Loucy (cell line): ENCODE measurements at regions not wholly inside any gene's neighbourhood (a gene's known extent, or its start where the extent isn't known, plus 50 kb on each side); places are given as distances from the start of the nearest gene placed in this dataset.

Source experiments
- H2AFZ ChIP-seq: fragments of 200-600 bp; sonication (generic); 2 replicates; pipeline ENCODE4 v1.6.0; 2016; ENCODE audit warnings: antibody characterized with exemption, mild to moderate bottlenecking, low read length, moderate library complexity
- H3F3A ChIP-seq: fragments of 200-600 bp; 2 replicates; pipeline ENCODE4 v1.6.0; 2016; ENCODE audit warnings: antibody characterized with exemption, low read depth, mild to moderate bottlenecking
- H3K27me3 ChIP-seq: fragments of 200-600 bp; sonication (generic); 2 replicates; pipeline ENCODE4 v1.6.1; 2014; ENCODE audit warnings: low read length, mild to moderate bottlenecking; ENCODE audit not compliant: insufficient read depth, poor library complexity, severe bottlenecking
- H3K36me3 ChIP-seq: fragments of 200-600 bp; sonication (generic); 2 replicates; pipeline ENCODE4 v1.6.1; 2016; ENCODE audit warnings: low read length; ENCODE audit not compliant: insufficient read depth
- H3K4me1 ChIP-seq: fragments of 200-600 bp; sonication (generic); 2 replicates; pipeline ENCODE4 v1.5.1; 2014; ENCODE audit warnings: low read length, mild to moderate bottlenecking; ENCODE audit not compliant: insufficient read depth, poor library complexity, severe bottlenecking
- H3K4me2 ChIP-seq: fragments of 200-600 bp; sonication (generic); 2 replicates; pipeline ENCODE4 v1.6.0; 2014; ENCODE audit warnings: antibody characterized with exemption, low read length, low read depth, mild to moderate bottlenecking; ENCODE audit not compliant: poor library complexity, severe bottlenecking
- H3K4me3 ChIP-seq: fragments of 200-600 bp; sonication (generic); 2 replicates; pipeline ENCODE4 v1.5.1; 2014; ENCODE audit warnings: low read length, mild to moderate bottlenecking, mixed read lengths; ENCODE audit not compliant: poor library complexity, severe bottlenecking
- H3K79me2 ChIP-seq: fragments of 200-600 bp; sonication (generic); 2 replicates; pipeline ENCODE4 v1.6.1; 2014; ENCODE audit warnings: low read length; ENCODE audit not compliant: insufficient read depth
- H3K9ac ChIP-seq: fragments of 200-600 bp; sonication (generic); 2 replicates; pipeline ENCODE4 v1.6.0; 2014; ENCODE audit warnings: mild to moderate bottlenecking, low read depth, low read length, moderate library complexity; ENCODE audit not compliant: poor library complexity, severe bottlenecking
- H3K9me2 ChIP-seq: fragments of 200-600 bp; sonication (generic); replicated peaks from 2 replicates; pipeline ENCODE4 v1.6.1; 2016; ENCODE audit warnings: low read depth, low read length, mixed read lengths
- H3K9me3 ChIP-seq: fragments of 200-600 bp; sonication (generic); 2 replicates; pipeline ENCODE4 v1.6.1; 2014; ENCODE audit warnings: mild to moderate bottlenecking, antibody characterized with exemption, low read length, low read depth; ENCODE audit not compliant: insufficient read depth
- H4K20me1 ChIP-seq: fragments of 200-600 bp; sonication (generic); 2 replicates; pipeline ENCODE4 v1.6.0; 2014; ENCODE audit warnings: antibody characterized with exemption, low read length, mild to moderate bottlenecking; ENCODE audit not compliant: insufficient read depth, poor library complexity, severe bottlenecking
- CTCF ChIP-seq: fragments of 200-600 bp; sonication (generic); conservative IDR thresholded peaks from 2 replicates; pipeline ENCODE4 v1.5.1; 2014; ENCODE audit warnings: mild to moderate bottlenecking, antibody characterized with exemption, low read length
- EZH2phosphoT487 ChIP-seq: fragments of 200-600 bp; IDR thresholded peaks from 2 replicates; pipeline ENCODE4 v1.6.1; 2018; ENCODE audit warnings: antibody characterized with exemption, mild to moderate bottlenecking, moderate library complexity, borderline replicate concordance

- Histone ChIP-seq H3K4me3 (no peak overlapping the region), H3K36me3 (no peaks in the 10 kb centered on the region), H4K20me1 (no peaks in the 10 kb centered on the region), H3K79me2 (no peaks in the 10 kb centered on the region), H3K9ac (no peak overlapping the region), H3K4me1 (no peaks in the 10 kb centered on the region), H3K4me2 (no peak overlapping the region), H3F3A (no peaks in the 10 kb centered on the region), H2AFZ (no peak overlapping the region), H3K27me3 (no peaks in the 10 kb centered on the region), H3K9me2 (no peaks in the 10 kb centered on the region), H3K9me3 (peaks cover 26% of the 10 kb centered on the region; the same call in 1 of the 2 replicates)
- no peak for TF ChIP-seq CTCF
- no peak for TF ChIP-seq EZH2phosphoT487
Observed at GRCh38 chr6:170160031-170160627, 130.7 kb downstream of the DLL1 start.

- Histone ChIP-seq H3K4me2 (no peak overlapping the region), H2AFZ (no peak overlapping the region), H3K27me3 (no peaks in the 10 kb centered on the region), H3K4me3 (no peak overlapping the region), H3K36me3 (no peaks in the 10 kb centered on the region), H3K9me3 (peaks cover 23% of the 10 kb centered on the region; the same call in 1 of the 2 replicates), H3F3A (no peaks in the 10 kb centered on the region), H3K79me2 (no peaks in the 10 kb centered on the region), H3K9ac (no peak overlapping the region), H4K20me1 (no peaks in the 10 kb centered on the region), H3K4me1 (no peaks in the 10 kb centered on the region), H3K9me2 (no peaks in the 10 kb centered on the region)
- TF ChIP-seq CTCF (no peak), EZH2phosphoT487 (no peak)
Observed at GRCh38 chr6:170159022-170159965, 131.6 kb downstream of the DLL1 start.

GRCh38 chr6:170158296-170159021 is 132.4 kb downstream of the DLL1 start:
- H3K4me2 ChIP-seq: no peak overlapping the region

More at GRCh38 chr6:170158296-170159021, 132.4 kb downstream of the DLL1 start:
- Histone ChIP-seq H3K4me3 (no peak overlapping the region), H3K4me1 (no peaks in the 10 kb centered on the region), H3K27me3 (no peaks in the 10 kb centered on the region), H3K9ac (no peak overlapping the region), H3K9me3 (peaks cover 16% of the 10 kb centered on the region; the same call in 1 of the 2 replicates), H3K79me2 (no peaks in the 10 kb centered on the region), H4K20me1 (no peaks in the 10 kb centered on the region), H3K36me3 (no peaks in the 10 kb centered on the region), H2AFZ (no peak overlapping the region), H3F3A (no peaks in the 10 kb centered on the region), H3K9me2 (no peaks in the 10 kb centered on the region)
- TF ChIP-seq EZH2phosphoT487 (no peak), CTCF (no peak)
